DND-41 (cell line): ENCODE measurements at regions not wholly inside any gene's neighbourhood (a gene's known extent, or its start where the extent isn't known, plus 50 kb on each side); places are given as distances from the start of the nearest gene placed in this dataset.

Experiments used
- CTCF ChIP-seq: IDR thresholded peaks from 2 replicates; pipeline ENCODE4 v1.5.1; 2012; ENCODE audit warnings: borderline replicate concordance, low read length, moderate library complexity, mild to moderate bottlenecking; ENCODE audit not compliant: poor library complexity, severe bottlenecking; ENCODE audit errors: extremely low read depth
- EZH2 ChIP-seq: IDR thresholded peaks from 3 replicates; pipeline ENCODE4 v1.6.1; 2012; ENCODE audit warnings: borderline replicate concordance, low read depth, mild to moderate bottlenecking, moderate library complexity, low read length, inconsistent platforms; ENCODE audit not compliant: severe bottlenecking

GRCh38 chr1:30371179-30371788 is 352.1 kb downstream of the MATN1 start:
- no peak for TF ChIP-seq CTCF
- TF ChIP-seq EZH2, result no peak
